NCI-H2081 treated with DMSO at 0.1 percent for 48 hours (cell line): ENCODE measurements at regions not wholly inside any gene's neighbourhood (a gene's known extent, or its start where the extent isn't known, plus 50 kb on each side); places are given as distances from the start of the nearest gene placed in this dataset.
A peak's percentile ranks its signal among the peaks of the same experiment; 100 is the strongest.
"Not testable (repeated sequence)": the region's sequence is repeated elsewhere in the genome, so short reads cannot be mapped to it uniquely, and the experiment has no call there.

Experiments
- DNase-seq: peaks from one replicate; lab custom pipeline; 2025; lab: John Stamatoyannopoulos, UW

- no peak for DNase-seq
Measured at GRCh38 chr11:71098776-71099175, 153.6 kb downstream of the SHANK2 start.

- DNase-seq, result no peak
Measured at GRCh38 chr11:71097506-71098240, 154.7 kb downstream of the SHANK2 start.

- DNase-seq, result no peak
Measured at GRCh38 chr11:71096751-71097388, 155.5 kb downstream of the SHANK2 start.

GRCh38 chr11:71095294-71095850, 157.0 kb downstream of the SHANK2 start:
- DNase-seq, result no peak

GRCh38 chr11:71094296-71095077, 157.9 kb downstream of the SHANK2 start:
- DNase-seq, result no peak

- no peak for DNase-seq
Measured at GRCh38 chr11:71093783-71094182, 158.6 kb downstream of the SHANK2 start.

- no peak for DNase-seq
Measured at GRCh38 chr11:71091506-71092265, 160.7 kb downstream of the SHANK2 start.

GRCh38 chr11:71089571-71089970, 162.8 kb downstream of the SHANK2 start:
- no peak for DNase-seq

- DNase-seq, result not testable (repeated sequence)
Measured at GRCh38 chr11:71088314-71089215, 163.8 kb downstream of the SHANK2 start.

- DNase-seq, result no peak
Measured at GRCh38 chr11:71086687-71087258, 165.6 kb downstream of the SHANK2 start.

- DNase-seq, result no peak
Measured at GRCh38 chr11:71084306-71085012, 167.9 kb downstream of the SHANK2 start.

GRCh38 chr11:71083105-71083504, 169.3 kb downstream of the SHANK2 start:
- DNase-seq, result no peak

GRCh38 chr11:71082454-71082853, 169.9 kb downstream of the SHANK2 start:
- no peak for DNase-seq

GRCh38 chr11:71081704-71082230, 170.6 kb downstream of the SHANK2 start:
- no peak for DNase-seq

GRCh38 chr11:71080239-71081097, 171.9 kb downstream of the SHANK2 start:
- DNase-seq, result peak; percentile 51

GRCh38 chr11:71079795-71080194, 172.6 kb downstream of the SHANK2 start:
- DNase-seq, result no peak

GRCh38 chr11:71078482-71078881, 173.9 kb downstream of the SHANK2 start:
- no peak for DNase-seq

GRCh38 chr11:71076525-71077304, 175.7 kb downstream of the SHANK2 start:
- no peak for DNase-seq
